ENCODE measurements at regions not wholly inside any gene's neighbourhood (a gene's known extent, or its start where the extent isn't known, plus 50 kb on each side); places are given as distances from the start of the nearest gene placed in this dataset.

- H3K27ac ChIP-seq: no peak overlapping the region
- no peak for FAIRE-seq
- CTCF ChIA-PET: no interaction called here
- H3K4me1 ChIP-seq: no peaks in the 10 kb centered on the region
- H3K4me3 ChIP-seq: no peak overlapping the region
- POLR2A ChIA-PET: no interaction called here
- peaks cover 9% of the 10 kb centered on the region; the same call in 1 of the 3 replicates for H3K9me3 ChIP-seq
- ATAC-seq: no peak
- TF ChIP-seq RARB (CRISPR knock-in tag; IDR thresholded peaks at IDR 0.05) (no peak), RNF2 (IDR thresholded peaks at IDR 0.05; ENCODE audit: borderline replicate concordance, low read depth) (no peak), ELK1 (IDR thresholded peaks at IDR 0.05; ENCODE audit: low read depth, low read length) (no peak), TFCP2L1 (CRISPR knock-in tag; IDR thresholded peaks at IDR 0.05) (no peak)
- 3% methylated on average over 3 of the region's 3 CpGs for WGBS (ENCODE audit: missing lambda C conversion rate)
- no peak overlapping the region for H3K4me2 ChIP-seq
- DNase-seq (ENCODE audit: low read depth in 1 of 2, low spot score in 1 of 2): no peak
Observed at GRCh38 chr19:28386066-28386465, 826.9 kb downstream of the UQCRFS1 start.

- DNase-seq (ENCODE audit: low read depth in 1 of 2, low spot score in 1 of 2): no peak
- Histone ChIP-seq H3K4me2 (no peak overlapping the region), H3K27ac (no peak overlapping the region), H3K4me1 (no peaks in the 10 kb centered on the region), H3K9me3 (0 out of 3 replicates have a peak, but pooled peaks cover 7% of the 10 kb centered on the region), H3K4me3 (no peak overlapping the region)
- POLR2A ChIA-PET: no interaction called here
- CTCF ChIA-PET: no interaction called here
- WGBS (ENCODE audit: missing lambda C conversion rate): 14% methylated on average over 9 of the region's 9 CpGs
- ATAC-seq: no peak
- TF ChIP-seq ZNF302 (CRISPR knock-in tag; IDR thresholded peaks at IDR 0.05) (no peak), POLR2AphosphoS2 (conservative IDR thresholded peaks at IDR 0.05; ENCODE audit: low read length) (no peak), REST (IDR thresholded peaks at IDR 0.05) (peak; percentile 79), SMC3 (IDR thresholded peaks at IDR 0.05) (no peak), SREBF2 (IDR thresholded peaks at IDR 0.05) (no peak)
- FAIRE-seq: no peak
Observed at GRCh38 chr19:28377077-28377476, 835.9 kb downstream of the UQCRFS1 start.

GRCh38 chr19:28374971-28375370 is 838.0 kb downstream of the UQCRFS1 start:
- Histone ChIP-seq H3K27ac (no peak overlapping the region), H3K4me2 (no peak overlapping the region), H3K4me3 (no peak overlapping the region), H3K9me3 (peaks cover 10% of the 10 kb centered on the region; the same call in 1 of the 3 replicates), H3K4me1 (no peaks in the 10 kb centered on the region)
- no peak for ATAC-seq
- ChIA-PET CTCF (no interaction called here), POLR2A (no interaction called here)
- peak; percentile 61 for FAIRE-seq
- DNase-seq (ENCODE audit: low read depth in 1 of 2, low spot score in 1 of 2): no peak
- 18% methylated on average over 6 of the region's 6 CpGs for WGBS (ENCODE audit: missing lambda C conversion rate)
- TF ChIP-seq ELK1 (IDR thresholded peaks at IDR 0.05; ENCODE audit: low read depth, low read length) (no peak), PHF8 (IDR thresholded peaks at IDR 0.05; ENCODE audit: borderline replicate concordance, low read depth) (no peak), CTCF (IDR thresholded peaks at IDR 0.05) (no peak), HEYL (CRISPR knock-in tag; IDR thresholded peaks at IDR 0.05) (no peak), POLR2A (IDR thresholded peaks at IDR 0.05; ENCODE audit: low read length) (no peak), RFX5 (IDR thresholded peaks at IDR 0.05) (no peak), FOSB (CRISPR knock-in tag; IDR thresholded peaks at IDR 0.05) (no peak), HES2 (IDR thresholded peaks at IDR 0.05) (no peak), REST (IDR thresholded peaks at IDR 0.05) (no peak), MAX (IDR thresholded peaks at IDR 0.05) (no peak), BCL3 (IDR thresholded peaks at IDR 0.05) (no peak), FOXS1 (CRISPR knock-in tag; IDR thresholded peaks at IDR 0.05) (no peak), JUNB (IDR thresholded peaks at IDR 0.05) (no peak), TFCP2L1 (CRISPR knock-in tag; IDR thresholded peaks at IDR 0.05) (no peak), NFE2L2 (conservative IDR thresholded peaks at IDR 0.05; ENCODE audit: low read length) (no peak)

Measured in A549 (cell line).